OCI-LY1 (cell line): ENCODE measurements at regions not wholly inside any gene's neighbourhood (a gene's known extent, or its start where the extent isn't known, plus 50 kb on each side); places are given as distances from the start of the nearest gene placed in this dataset.

Source experiments
- H2AFZ ChIP-seq: fragments of 200-600 bp; sonication (generic), shearing (Covaris generic); 2 replicates; pipeline ENCODE4 v1.6.0; 2014; ENCODE audit warnings: antibody characterized with exemption, mild to moderate bottlenecking, low read length
- H3F3A ChIP-seq: fragments of 200-600 bp; sonication (generic), shearing (Covaris generic); 2 replicates; pipeline ENCODE4 v1.6.0; 2014; ENCODE audit warnings: mild to moderate bottlenecking, antibody characterized with exemption, low read length, moderate library complexity; ENCODE audit not compliant: insufficient read depth
- H3K27ac ChIP-seq: fragments of 200-600 bp; sonication (generic); 2 replicates; pipeline ENCODE4 v1.5.1; 2014; ENCODE audit warnings: low read length, mixed run types, mild to moderate bottlenecking, low read depth; ENCODE audit not compliant: poor library complexity, severe bottlenecking
- H3K27me3 ChIP-seq: fragments of 200-600 bp; sonication (generic); 2 replicates; pipeline ENCODE4 v1.6.0; 2014; ENCODE audit warnings: antibody characterized with exemption, mild to moderate bottlenecking, low read length, moderate library complexity; ENCODE audit not compliant: insufficient read depth
- H3K36me3 ChIP-seq: fragments of 200-600 bp; sonication (generic); 2 replicates; pipeline ENCODE4 v1.6.1; 2014; ENCODE audit warnings: mild to moderate bottlenecking, antibody characterized with exemption, low read length, moderate library complexity, mixed read lengths; ENCODE audit not compliant: insufficient read depth
- H3K4me1 ChIP-seq: fragments of 200-600 bp; sonication (generic); 2 replicates; pipeline ENCODE4 v1.5.1; 2014; ENCODE audit warnings: mild to moderate bottlenecking, low read length, moderate library complexity; ENCODE audit not compliant: insufficient read depth, severe bottlenecking
- H3K4me2 ChIP-seq: fragments of 200-600 bp; sonication (generic), shearing (Covaris generic); 2 replicates; pipeline ENCODE4 v1.6.1; 2014; ENCODE audit warnings: low read length
- H3K4me3 ChIP-seq: fragments of 200-600 bp; sonication (generic); 2 replicates; pipeline ENCODE4 v1.5.1; 2014; ENCODE audit warnings: low read length, low read depth, mild to moderate bottlenecking, mixed read lengths; ENCODE audit not compliant: poor library complexity, severe bottlenecking
- H3K79me2 ChIP-seq: fragments of 200-600 bp; shearing (Covaris generic); 2 replicates; pipeline ENCODE4 v1.6.1; 2016; ENCODE audit warnings: mixed run types, low read length, mixed read lengths; ENCODE audit not compliant: insufficient read depth
- H3K9ac ChIP-seq: fragments of 200-600 bp; sonication (generic), shearing (Covaris generic); 2 replicates; pipeline ENCODE4 v1.6.1; 2014; ENCODE audit warnings: mild to moderate bottlenecking, low read length, mixed read lengths
- H3K9me2 ChIP-seq: fragments of 200-600 bp; sonication (generic), shearing (Covaris generic); 2 replicates; pipeline ENCODE4 v1.6.1; 2014; ENCODE audit warnings: low read depth, mild to moderate bottlenecking, low read length, mixed read lengths
- H3K9me3 ChIP-seq: fragments of 200-600 bp; shearing (Covaris generic); 2 replicates; pipeline ENCODE4 v1.6.1; 2014; ENCODE audit warnings: low read length, mixed read lengths
- H4K20me1 ChIP-seq: fragments of 200-600 bp; sonication (generic), shearing (Covaris generic); 2 replicates; pipeline ENCODE4 v1.6.0; 2016; ENCODE audit warnings: mild to moderate bottlenecking, low read length; ENCODE audit not compliant: insufficient read depth
- EZH2 ChIP-seq: fragments of 200-600 bp; sonication (generic), shearing (Covaris generic); IDR thresholded peaks from 2 replicates; pipeline ENCODE4 v1.8.0; 2017; ENCODE audit warnings: borderline replicate concordance, mixed run types, mild to moderate bottlenecking, antibody characterized with exemption, low read length, moderate library complexity, mixed read lengths
- TF ChIP-seq, protein P1 (sequence below): fragments of 200-600 bp; sonication (generic), shearing (Covaris generic); IDR thresholded peaks from 2 replicates; pipeline ENCODE4 v1.5.1; 2017; ENCODE audit warnings: mild to moderate bottlenecking, antibody characterized with exemption, low read length, moderate library complexity, mixed read lengths

DNA sequence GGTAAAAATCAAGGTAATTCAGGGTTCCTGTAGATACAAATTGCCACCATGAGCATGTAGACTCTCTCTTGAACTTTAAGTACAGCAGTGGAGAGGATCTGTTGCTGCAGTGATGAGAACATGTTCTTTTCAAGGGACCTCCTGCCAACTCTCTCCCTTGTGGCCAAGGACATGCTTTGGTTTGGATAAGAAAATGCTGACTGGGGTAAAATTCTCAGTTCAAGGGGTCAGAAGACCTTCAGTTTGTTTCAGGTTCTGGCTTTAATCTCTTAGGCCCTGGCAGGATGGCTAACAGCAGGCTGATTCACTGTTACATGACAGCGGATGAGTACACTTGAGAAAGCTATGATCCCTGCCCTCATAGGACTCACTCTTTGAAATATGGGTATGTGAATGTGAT, 299.2 kb upstream of the NMUR2 start:
- Histone ChIP-seq H3K9me2 (no peaks in the 10 kb centered on the region), H3K79me2 (no peaks in the 10 kb centered on the region), H2AFZ (no peak overlapping the region), H3K27me3 (no peaks in the 10 kb centered on the region), H4K20me1 (no peaks in the 10 kb centered on the region), H3K9ac (no peak overlapping the region), H3K4me3 (no peak overlapping the region), H3K4me1 (no peaks in the 10 kb centered on the region), H3K27ac (no peak overlapping the region), H3K4me2 (no peak overlapping the region), H3K36me3 (no peaks in the 10 kb centered on the region), H3F3A (no peaks in the 10 kb centered on the region), H3K9me3 (no peaks in the 10 kb centered on the region)
- TF ChIP-seq, protein P1, sequence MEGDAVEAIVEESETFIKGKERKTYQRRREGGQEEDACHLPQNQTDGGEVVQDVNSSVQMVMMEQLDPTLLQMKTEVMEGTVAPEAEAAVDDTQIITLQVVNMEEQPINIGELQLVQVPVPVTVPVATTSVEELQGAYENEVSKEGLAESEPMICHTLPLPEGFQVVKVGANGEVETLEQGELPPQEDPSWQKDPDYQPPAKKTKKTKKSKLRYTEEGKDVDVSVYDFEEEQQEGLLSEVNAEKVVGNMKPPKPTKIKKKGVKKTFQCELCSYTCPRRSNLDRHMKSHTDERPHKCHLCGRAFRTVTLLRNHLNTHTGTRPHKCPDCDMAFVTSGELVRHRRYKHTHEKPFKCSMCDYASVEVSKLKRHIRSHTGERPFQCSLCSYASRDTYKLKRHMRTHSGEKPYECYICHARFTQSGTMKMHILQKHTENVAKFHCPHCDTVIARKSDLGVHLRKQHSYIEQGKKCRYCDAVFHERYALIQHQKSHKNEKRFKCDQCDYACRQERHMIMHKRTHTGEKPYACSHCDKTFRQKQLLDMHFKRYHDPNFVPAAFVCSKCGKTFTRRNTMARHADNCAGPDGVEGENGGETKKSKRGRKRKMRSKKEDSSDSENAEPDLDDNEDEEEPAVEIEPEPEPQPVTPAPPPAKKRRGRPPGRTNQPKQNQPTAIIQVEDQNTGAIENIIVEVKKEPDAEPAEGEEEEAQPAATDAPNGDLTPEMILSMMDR = no peak
- no peak for TF ChIP-seq EZH2

DNA sequence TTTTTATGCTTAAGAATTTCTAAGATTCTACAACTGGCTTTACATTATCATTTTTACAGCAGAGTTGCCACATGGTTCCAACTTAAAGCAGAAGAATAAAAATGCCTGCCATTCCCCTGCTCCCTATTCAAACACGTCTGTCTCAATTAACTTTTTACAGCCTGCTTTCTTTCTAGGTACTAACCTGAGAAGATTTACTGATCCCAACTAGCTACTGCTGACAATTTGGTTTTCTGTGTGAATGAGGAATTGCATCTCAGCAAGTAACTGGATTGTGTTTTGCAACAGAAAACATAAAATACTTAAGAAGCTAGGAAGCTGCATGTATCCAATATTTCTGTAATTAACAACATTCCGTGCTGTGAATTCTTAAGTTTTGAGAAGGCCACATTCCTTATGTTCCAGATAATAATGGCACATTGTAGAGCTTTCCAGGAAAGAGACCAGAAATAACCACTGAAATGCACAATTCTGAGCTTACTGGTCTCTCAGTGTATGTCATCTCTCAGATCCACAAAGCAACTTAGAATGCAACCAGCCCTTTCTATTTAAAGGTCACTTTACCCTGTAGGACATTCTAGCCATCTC, 306.8 kb upstream of the NMUR2 start:
- Histone ChIP-seq H3K9me3 (no peaks in the 10 kb centered on the region), H3K4me3 (no peak overlapping the region), H3K27ac (no peak overlapping the region), H3F3A (no peaks in the 10 kb centered on the region), H3K79me2 (no peaks in the 10 kb centered on the region), H2AFZ (no peak overlapping the region), H3K36me3 (no peaks in the 10 kb centered on the region), H3K4me2 (no peak overlapping the region), H3K9ac (no peak overlapping the region), H3K27me3 (no peaks in the 10 kb centered on the region), H4K20me1 (no peaks in the 10 kb centered on the region), H3K9me2 (no peaks in the 10 kb centered on the region), H3K4me1 (no peaks in the 10 kb centered on the region)
- TF ChIP-seq, protein P1 = no peak
- TF ChIP-seq EZH2 = no peak

DNA sequence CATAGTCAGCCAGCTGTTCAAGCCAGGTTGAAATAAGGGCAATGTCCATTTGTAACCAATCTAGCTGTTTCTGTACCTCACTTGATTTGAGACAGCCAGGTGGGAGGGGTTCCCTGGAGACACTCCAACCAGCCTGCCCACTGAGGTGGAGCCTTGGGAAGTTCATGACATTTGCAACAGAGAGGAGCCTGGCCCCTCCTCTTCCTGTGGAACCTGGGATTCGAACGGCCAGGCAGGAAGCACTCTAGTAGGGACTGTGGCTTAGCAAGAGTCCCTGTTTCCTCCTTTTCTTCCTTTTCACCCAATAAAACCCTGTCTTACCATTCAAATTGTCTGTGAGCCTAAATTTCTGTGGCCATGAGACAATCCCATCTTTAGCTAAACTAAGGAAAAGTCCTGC, 312.3 kb upstream of the NMUR2 start:
- H3K9me3 ChIP-seq = no peaks in the 10 kb centered on the region
- no peaks in the 10 kb centered on the region for H3K27me3 ChIP-seq
- H3F3A ChIP-seq = no peaks in the 10 kb centered on the region
- H3K4me2 ChIP-seq = no peak overlapping the region
- no peaks in the 10 kb centered on the region for H3K79me2 ChIP-seq
- no peaks in the 10 kb centered on the region for H3K4me1 ChIP-seq
- no peak for TF ChIP-seq EZH2
- TF ChIP-seq, protein P1 = no peak
- H3K27ac ChIP-seq = no peak overlapping the region
- no peak overlapping the region for H2AFZ ChIP-seq
- H3K9ac ChIP-seq = no peak overlapping the region
- no peaks in the 10 kb centered on the region for H4K20me1 ChIP-seq
- H3K4me3 ChIP-seq = no peak overlapping the region
- no peaks in the 10 kb centered on the region for H3K36me3 ChIP-seq
- H3K9me2 ChIP-seq = no peaks in the 10 kb centered on the region
